ENCODE measurements at regions not wholly inside any gene's neighbourhood (a gene's known extent, or its start where the extent isn't known, plus 50 kb on each side); places are given as distances from the start of the nearest gene placed in this dataset.

DNA sequence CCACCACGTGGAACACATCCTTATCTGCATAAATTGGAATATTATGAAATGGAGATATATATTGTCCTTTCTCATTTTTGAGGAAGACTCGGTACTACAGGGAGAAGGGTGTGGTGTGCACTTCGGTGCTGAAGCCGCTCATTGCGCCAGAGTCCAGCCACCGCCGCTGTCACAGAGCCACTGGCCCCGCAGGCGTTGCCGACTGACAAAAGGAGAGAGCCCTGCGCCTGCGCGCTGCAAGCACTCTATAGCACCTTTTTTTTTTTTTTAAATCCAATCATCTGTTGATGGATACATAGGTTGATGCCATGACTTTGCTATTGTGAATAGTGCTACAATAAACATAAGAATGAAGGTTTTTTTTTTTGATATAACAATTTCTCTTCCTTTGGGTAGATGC is 130.0 kb upstream of the TBC1D5 start:
- TF ChIP-seq POLR2A (IDR thresholded peaks at IDR 0.05; ENCODE audit: low read depth, low read length) (no peak), POLR2AphosphoS5 (IDR thresholded peaks at IDR 0.05; ENCODE audit: low read depth, low read length) (no peak), TAF1 (IDR thresholded peaks at IDR 0.05; ENCODE audit: borderline replicate concordance, low read depth, low read length) (no peak)

Measured in GM12892 (cell line).